ENCODE measurements at regions not wholly inside any gene's neighbourhood (a gene's known extent, or its start where the extent isn't known, plus 50 kb on each side); places are given as distances from the start of the nearest gene placed in this dataset.

- no peak for TF ChIP-seq CTCF (IDR thresholded peaks at IDR 0.05)
- TF ChIP-seq ZFX (IDR thresholded peaks at IDR 0.05; ENCODE audit: borderline replicate concordance): no peak
Observed at GRCh38 chr2:11030909-11031308, 119.2 kb downstream of the KCNF1 start.
